ENCODE measurements at regions not wholly inside any gene's neighbourhood (a gene's known extent, or its start where the extent isn't known, plus 50 kb on each side); places are given as distances from the start of the nearest gene placed in this dataset.

DNA sequence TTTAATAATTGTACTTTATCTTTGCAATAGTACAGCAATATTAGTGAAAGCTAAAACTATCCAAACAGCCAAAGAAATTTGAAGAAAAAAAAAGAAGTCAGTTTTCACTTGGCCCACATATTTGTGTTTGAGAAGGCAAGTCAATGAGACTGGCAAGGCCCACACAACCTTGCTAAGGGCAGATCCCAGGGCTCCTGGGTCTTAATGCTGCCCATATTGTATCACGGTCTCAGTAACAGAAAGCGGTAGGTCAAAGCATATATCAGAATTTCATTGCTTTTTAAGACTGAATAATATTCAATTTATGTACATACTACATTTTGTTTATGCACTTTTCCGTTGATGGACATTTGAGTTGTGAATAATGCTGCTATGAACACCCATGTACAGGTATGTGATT, 262.0 kb upstream of the TOPAZ1 start:
- no peak for DNase-seq (ENCODE audit: low read depth in 3 of 3)

DNA sequence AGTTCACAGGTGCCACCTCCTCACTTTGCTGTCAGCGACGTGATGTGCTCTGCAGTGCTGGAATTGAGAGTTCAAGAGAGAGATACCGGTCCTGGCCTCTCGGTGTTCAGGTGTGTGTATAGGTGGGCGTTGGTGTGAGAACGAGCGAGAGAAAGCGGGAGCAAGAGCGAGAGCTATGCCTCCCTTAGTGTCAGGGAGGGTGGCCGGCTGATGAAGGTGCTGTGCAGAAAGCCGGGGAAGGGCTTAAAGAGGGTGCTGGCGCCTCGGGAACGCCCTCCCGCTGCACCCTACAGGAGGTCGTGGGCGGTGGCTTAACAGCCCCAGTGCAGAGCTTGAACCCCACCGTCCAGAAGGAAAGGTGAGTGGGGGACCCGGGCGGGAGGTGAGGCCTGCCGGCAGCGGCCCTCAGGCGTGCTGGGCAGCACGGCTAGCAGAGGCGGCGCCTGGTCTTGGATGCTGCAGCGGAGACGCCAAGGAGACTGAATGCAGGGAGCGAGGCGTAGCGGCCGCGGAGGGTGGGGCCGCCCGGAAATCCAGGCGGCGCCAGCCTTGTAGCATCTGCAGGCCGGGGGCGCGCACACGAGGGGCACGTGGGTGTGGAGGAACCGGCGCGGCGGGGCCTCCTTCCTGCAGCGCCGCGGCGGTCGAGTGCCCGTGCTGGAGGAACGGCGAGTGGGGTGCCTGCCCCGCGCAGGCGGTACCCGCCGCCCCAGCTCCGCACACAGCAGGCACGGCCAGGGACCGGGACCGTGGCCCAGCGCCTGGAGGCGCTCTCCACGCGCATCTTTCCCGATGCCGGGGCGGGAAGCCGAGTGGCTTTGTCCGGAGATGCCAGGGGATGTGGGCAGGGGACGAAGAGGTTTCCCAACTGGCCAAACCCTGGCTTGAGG, 246.8 kb upstream of the TOPAZ1 start:
- DNase-seq (ENCODE audit: low read depth in 3 of 3): no peak

DNA sequence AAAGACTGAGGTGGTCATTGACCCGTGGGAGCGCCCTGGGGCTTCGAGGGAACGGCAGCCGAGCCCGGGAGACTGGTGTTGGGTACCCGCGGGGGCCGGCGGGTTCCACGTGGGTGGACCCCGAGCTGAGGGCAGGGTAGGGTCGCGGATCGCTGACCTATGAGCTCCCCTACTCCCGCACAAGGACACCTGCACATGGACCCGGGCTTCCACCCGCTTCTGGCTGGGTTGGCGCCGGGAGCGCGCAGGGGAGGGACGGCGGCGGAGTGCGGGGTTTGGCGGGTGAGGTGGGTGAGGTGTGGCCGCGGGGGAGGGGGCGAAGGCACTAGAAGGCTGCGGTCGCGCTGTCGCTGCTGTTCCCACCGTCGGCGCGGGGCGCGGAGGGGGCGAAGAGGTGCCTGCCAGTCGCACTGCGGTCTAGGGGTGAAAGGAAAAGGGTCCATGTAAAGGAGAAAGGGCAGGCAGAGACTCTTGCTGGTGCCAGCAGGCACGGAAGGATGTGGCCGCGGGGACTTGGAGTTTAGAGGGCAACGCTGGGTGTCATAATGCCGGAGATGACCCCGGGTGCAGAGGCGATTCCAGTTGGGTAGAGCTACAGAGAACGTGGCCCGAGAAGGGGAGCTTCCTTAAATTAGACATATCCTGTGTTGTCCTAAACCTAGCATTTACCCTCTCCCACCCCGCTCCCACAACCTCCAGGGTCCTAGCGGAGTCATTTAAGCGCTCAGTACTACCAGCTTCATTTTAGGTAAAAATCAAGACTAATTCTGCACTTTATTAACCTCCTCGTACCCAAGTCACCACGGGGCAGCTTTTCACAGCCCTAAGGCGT, 245.9 kb upstream of the TOPAZ1 start:
- DNase-seq (ENCODE audit: low read depth in 3 of 3): no peak

DNA sequence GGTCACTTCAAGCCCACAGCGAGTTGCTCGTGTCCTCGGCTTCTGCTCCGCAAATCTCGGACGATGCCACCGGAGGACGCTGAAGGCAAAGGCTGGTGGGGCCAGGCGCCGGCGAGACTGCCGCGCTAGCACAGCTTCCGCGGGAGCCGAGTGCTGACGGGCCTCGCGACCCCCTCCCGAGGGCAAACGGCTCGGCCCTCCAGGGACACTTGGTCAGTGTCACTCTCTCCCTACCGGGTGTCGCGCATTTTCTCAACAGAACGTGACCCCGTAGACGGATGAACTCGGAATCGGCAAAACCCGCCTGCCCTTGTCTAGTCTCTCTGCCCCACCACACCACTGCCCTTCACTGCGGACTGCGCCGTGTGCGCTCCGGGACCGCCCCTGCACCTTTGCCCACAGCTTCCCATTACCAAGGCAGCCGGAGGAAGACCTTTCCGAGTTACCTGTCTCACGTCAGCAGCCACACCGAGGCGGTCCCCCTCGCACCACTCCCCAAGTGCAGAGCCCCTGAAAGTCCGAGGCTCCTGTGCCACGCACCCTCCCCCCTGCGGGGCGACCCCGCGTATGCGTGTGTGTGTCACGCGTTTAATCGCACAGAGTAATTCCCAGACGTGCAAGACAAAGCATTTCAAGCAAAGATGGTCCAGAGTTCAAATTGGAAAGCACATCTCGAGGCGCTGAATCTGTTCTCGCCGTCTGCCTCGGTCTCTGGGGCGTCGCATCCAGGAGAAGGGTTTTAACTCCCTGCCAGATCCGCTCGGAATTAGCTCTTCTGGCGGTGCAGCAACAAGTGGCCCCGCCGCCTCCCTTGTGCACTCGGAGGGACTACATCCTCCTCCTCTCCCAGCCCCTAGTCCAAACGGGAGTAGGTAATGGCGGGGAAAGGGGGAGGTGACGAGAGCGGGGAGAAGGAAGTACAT, 245.0 kb upstream of the TOPAZ1 start:
- DNase-seq (ENCODE audit: low read depth in 3 of 3): no peak

DNA sequence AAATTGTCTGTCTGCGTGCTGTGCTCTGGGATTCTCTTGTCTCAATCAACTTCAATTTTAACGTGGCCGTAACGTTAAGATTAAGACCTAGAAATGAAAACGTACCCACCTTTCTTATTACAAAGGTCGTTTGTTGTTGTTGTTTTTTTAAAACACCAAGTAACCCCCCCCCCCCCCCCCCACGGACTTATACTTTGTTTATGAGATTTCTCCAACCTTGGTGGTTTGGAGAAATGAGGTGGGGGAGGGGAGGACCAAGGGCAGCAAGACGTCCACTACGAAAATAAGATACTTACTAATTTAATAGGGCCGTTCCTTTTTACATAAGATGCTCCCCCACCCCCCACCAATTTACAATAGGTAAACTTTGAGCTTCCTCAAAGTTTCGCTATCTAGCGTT, 244.4 kb upstream of the TOPAZ1 start:
- DNase-seq (ENCODE audit: low read depth in 3 of 3): no peak

DNA sequence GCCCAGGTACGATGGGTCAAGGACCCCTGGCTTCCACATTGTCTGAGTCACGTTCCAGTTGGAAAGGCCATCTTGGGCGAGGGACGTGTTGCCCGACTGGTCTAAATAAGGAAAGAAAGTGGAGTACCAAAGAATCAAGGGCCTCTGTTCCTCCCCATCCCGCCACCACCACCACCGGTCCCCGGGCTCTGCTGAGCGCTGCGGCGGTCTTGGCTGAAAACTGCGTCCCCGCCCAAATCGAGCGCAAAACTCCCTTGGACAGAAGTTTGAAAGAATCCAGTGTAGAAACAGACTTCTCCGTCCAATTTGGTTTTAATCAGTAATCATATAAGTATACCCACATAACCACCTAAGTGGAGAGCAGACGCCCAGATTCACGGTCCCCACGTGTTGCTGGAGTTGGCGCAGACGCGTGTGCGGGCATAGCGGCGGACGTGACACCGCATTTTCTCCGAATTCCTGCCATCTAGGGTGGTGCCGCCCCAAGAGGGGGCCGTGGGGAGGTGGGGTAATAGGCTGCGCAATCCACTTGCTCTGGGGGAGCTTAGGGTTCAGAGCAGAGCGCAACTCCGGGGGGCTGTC, 243.8 kb upstream of the TOPAZ1 start:
- DNase-seq (ENCODE audit: low read depth in 3 of 3): no peak

DNA sequence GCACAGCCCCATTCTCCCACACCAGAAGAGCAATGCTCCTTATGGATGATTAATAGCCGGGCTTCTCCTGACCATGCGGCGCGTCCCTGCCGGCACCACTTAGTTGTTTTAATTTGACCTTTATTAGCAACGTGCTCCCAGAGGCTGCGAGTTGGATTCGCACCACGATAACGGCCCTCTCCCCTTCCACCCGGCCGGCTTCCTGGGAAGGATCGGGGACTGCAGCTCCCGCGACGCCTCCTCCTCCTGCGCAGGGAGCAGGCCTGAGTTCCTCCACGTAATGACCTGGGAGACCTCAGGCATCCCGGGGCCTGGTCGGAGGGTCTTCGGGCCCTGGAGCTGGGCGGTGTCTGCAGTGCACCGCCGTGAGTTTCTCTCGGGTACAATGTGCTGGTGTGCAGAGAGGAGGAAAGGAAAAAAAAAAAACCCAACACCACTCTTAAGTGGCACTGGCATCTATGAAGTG, 243.3 kb upstream of the TOPAZ1 start:
- no peak for DNase-seq (ENCODE audit: low read depth in 3 of 3)

DNA sequence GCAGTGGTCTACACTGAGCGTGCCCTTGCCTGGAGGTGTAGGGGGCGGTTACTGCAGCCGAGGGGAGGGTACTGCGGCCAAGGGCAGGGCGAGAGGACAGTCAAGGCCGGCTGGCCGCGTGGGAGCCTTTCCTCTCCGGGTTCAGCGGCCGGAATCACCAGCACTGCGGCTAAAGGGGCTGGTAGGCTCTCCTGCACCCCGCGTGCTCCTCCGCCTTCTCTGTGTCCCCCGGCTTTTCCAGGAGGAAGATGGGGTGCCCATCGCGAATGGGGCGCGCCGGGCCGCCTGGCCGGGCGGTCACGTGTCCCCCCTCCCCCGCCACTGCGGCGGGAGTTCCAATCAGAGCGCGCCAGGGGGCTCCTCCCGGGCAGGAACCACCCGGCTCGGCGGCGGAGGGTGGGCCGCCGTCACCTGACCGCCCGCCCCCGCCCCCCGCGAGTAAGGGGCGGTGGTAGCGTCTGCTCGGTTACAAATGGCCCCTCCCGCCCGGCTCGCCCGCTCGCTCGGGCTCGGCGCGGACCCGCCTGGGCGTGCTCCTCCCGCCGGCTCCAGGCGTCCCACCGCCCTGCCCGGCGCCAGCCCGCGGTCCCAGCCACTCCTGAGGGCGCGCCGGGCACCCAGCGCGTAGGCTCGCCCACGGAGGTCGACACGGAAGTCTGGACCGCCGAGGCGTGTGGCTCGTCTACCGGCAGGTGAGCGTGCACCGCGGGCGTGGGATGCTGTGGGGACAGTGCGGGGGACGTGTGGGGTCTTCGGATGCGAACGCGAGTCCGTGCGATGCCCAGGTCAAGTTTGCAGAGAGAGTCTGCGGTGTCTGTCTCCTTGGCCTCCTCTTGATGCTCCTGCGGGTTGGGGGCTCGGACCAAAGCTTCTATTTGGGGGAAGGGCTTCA, 242.6 kb upstream of the TOPAZ1 start:
- DNase-seq (ENCODE audit: low read depth in 3 of 3): no peak

DNA sequence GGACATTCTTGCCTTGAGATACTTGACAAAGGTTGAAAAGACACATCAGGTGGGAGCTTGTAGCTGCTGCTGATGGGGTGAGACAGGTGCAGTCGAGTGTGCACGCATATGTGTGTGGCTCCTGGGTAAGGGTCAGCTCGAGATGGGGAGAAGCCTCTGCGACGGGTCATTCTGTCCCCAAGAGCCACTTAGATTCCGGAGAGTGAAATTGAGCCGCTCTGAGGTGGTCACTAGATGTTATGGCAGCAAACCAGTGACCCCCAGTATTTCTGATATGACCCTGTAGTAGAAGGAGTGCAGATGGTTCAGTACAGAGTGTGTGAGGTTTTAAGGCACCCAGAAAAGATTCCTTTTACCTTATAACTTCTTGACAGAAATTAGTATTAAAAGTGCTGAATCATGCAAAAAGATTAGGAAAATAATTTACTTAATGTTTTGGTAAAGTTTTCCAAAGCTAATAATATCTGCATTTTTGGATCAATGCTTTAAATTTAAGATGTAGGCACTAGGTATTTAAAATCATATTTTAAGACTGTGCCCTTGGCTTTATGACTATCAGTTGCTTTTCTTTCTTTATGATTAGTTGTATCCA, 241.9 kb upstream of the TOPAZ1 start:
- DNase-seq (ENCODE audit: low read depth in 3 of 3): no peak

DNA sequence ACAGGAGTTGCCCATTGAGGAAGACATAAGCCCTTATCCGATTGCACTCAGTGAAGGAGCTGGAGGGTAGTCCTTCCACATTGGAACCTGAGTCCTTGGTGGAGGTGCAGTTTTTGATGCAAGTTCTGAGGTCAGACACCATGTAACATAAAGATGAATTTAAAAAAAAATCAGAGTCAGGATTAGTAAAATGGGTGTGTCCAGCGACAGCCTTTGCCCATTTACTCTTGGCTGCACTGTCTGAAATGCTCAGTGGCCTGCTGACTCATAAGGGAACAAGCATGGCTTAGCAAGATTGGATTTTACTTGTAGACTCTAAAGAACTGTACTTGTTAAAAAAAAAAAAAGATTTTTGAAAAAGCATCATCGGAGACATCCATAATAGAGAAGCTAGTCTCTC, 241.1 kb upstream of the TOPAZ1 start:
- DNase-seq (ENCODE audit: low read depth in 3 of 3): no peak

DNA sequence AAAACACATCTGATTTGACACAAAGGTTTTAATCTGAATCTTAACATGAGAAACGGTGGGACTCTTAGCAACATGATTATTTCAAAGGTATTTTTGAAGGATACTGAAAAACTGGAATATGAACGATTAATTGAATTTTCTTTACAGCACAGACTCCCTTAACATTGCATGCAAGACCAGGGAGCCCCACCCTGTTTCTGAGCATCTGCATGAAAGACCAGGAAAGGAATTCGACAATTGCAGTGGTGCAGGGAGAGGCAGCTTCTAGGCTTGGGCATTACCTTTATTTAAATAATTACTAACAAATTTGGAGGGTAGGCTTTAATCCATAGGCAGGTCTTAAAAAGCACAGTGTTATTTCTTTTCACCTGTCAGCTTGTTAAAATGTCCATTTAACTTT, 240.6 kb upstream of the TOPAZ1 start:
- DNase-seq (ENCODE audit: low read depth in 3 of 3): no peak

DNA sequence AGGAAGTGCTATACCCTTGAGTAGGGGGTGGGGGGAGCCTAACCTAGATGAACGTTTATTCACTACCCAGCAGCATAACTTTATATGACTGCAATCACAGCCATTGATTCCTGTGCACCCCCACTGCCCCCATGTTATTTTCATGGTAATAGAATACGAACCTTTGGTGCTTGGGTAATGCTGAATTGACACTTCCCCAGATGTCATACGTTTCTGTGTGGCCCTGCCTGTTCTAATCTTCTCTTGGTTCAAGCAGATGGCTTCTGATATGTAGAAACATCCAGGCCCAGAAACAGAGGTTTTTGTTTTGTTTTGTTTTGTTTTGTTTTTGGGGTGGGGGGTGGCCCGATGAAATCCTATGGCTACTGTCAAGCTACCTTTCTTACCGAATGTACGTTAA, 237.9 kb upstream of the TOPAZ1 start:
- no peak for DNase-seq (ENCODE audit: low read depth in 3 of 3)

DNA sequence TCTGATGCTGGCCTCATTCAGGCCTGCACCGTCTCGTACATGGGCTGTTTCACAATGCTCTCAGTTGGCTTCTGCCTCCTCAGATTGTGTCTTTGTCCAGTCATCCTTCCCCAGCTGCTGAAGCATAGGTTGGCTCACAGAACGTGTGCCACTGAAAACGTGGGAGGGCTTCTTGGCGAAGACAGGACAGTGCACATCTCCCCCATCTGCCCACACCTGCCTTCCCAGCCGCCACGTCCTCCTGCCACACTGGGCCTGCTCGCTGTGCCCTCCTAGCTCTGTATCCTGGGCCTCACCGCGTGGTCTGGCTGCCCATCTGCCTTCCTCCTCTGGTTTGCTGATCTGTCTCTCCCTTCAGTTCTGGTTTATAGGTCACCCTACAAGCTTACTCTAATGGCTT, 230.0 kb upstream of the TOPAZ1 start:
- no peak for DNase-seq (ENCODE audit: low read depth in 3 of 3)

DNA sequence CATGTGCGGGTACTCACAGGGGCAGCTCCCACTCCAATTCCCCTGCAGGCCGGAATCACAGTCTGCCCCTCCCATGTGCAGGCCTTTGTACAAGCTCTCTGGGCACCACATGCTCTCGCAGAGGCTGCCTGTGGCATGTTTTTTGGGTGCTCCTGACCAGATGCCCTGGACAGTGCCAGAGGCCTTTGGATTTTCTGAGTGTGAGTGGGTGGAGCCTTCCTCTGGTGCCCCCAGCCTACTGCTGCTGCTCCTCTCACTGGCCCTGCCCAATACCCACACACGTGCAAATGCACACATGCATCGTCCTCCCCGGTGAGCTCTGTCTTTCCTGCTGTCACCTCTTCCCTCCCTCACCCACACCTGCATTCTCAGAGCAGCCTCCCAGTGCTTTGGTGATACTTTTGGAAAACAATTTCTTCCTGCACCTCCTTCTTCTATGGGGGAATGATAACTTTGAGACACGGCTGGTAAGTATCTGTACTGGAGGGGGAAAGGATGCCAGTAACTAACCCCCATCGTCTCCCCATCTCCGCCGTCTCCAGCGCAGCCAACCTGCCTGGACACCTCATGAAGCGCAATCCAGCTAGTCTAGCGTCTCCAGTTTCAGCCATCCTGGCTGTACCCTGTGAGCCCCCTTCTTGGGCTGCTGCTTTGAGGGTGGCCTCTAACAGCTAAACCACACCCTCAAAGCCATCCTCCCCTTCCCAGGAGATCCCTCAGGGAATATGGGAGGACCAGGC, 229.4 kb upstream of the TOPAZ1 start:
- DNase-seq (ENCODE audit: low read depth in 3 of 3): no peak

DNA sequence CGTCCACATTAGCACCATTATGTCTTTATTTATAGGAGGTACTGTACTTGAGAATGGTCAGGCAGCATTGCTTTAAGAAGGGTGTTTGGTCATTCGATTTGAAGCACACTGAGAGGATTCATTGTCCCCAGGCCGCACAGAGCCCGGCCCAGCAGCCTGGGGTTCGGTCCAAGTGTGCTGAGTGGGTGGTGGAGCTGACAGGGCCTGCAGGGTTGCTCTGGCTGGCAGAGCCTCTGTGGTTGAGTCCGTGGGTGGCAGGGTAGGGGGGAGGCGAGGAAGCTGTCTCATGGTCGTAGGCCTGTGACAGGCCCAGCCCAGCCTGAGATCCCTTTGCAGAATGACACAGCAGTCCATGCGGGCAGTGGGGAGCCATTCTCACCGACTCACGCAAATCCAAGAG, 227.7 kb upstream of the TOPAZ1 start:
- DNase-seq (ENCODE audit: low read depth in 3 of 3): no peak

DNA sequence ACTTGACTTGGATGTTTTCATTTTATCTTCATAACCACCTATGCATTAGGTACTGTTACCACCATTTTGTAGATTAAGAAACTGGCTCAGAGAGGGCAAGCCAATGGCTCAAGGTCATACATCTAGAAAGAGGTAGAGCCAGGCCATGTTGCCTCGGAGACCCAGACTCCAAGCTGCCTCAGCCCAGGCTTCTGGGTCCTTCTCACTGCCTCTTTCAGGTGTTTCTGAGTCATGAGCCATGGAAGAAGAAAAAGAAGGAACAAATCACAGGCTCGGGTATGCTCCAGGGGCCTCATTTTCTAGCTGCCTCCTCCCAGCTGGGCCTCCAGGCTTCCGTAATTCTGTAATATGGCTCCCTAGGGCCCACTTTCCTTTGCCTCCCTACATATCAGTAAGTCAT, 226.5 kb upstream of the TOPAZ1 start:
- no peak for DNase-seq (ENCODE audit: low read depth in 3 of 3)

DNA sequence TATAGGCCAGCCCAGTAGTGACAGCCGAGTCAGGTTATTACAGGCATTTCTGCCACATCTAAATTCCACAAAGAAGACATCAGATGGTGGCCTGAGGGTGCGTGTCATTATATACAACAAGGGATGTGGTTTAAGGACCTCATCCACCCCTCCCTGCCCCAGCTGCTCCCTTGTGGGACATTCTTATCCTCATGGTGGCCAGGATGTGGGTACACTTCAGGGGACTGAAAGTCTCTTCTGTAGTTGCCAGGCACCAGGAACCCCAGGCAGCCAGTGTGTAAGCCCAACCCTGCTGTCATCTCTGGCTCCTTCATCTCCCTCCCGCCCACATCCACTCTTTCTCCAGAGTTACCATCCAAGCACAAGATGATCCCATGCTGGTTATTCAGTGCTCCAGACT, 224.9 kb upstream of the TOPAZ1 start:
- no peak for DNase-seq (ENCODE audit: low read depth in 3 of 3)

DNA sequence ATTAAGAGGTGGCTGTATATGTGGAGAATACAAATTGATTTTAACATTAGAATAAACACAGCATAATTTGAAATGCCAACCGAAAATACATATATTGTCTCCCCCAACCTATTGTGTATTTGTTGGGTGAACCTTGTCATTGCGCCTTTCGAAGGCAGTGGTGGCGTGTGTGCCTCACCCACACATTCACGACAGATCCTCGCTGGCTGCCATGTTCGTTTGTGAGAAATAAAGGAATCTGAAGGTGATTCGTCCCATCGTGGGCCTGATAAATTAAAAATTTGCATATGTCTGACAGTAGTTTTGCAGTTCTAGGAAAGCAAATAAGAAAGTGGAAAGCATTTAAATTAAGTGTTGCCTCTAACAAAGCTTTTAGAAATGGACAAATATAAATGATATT, 222.8 kb upstream of the TOPAZ1 start:
- DNase-seq (ENCODE audit: low read depth in 3 of 3): no peak

DNA sequence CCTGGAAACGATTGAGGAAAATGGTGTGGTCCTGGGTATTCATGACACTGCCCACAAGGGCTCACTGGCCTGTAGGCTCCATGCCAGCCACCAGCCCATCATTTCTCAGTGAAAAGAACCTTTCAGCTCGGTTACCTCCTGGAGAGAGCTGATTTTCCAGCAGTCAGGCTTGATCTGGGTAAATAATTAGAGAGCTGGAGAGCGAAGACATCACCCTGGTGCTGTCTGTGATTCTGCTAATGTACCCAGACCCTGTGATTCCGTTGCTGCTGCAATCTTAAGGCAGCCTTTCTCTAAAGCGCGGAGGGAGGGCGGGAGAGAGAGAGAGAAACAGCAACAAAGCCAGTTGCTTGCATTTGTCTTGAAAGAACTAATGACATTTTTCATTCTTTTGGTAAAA, 221.9 kb upstream of the TOPAZ1 start:
- no peak for DNase-seq (ENCODE audit: low read depth in 3 of 3)
